NCI-H146 treated with DMSO at 0.1 percent for 48 hours (cell line): ENCODE measurements at regions not wholly inside any gene's neighbourhood (a gene's known extent, or its start where the extent isn't known, plus 50 kb on each side); places are given as distances from the start of the nearest gene placed in this dataset.
"Not testable (repeated sequence)": the region's sequence is repeated elsewhere in the genome, so short reads cannot be mapped to it uniquely, and the experiment has no call there.

ENCODE experiments used
- DNase-seq: peaks from one replicate; lab custom pipeline; 2025; ENCODE audit not compliant: unreplicated experiment; lab: John Stamatoyannopoulos, UW

DNA sequence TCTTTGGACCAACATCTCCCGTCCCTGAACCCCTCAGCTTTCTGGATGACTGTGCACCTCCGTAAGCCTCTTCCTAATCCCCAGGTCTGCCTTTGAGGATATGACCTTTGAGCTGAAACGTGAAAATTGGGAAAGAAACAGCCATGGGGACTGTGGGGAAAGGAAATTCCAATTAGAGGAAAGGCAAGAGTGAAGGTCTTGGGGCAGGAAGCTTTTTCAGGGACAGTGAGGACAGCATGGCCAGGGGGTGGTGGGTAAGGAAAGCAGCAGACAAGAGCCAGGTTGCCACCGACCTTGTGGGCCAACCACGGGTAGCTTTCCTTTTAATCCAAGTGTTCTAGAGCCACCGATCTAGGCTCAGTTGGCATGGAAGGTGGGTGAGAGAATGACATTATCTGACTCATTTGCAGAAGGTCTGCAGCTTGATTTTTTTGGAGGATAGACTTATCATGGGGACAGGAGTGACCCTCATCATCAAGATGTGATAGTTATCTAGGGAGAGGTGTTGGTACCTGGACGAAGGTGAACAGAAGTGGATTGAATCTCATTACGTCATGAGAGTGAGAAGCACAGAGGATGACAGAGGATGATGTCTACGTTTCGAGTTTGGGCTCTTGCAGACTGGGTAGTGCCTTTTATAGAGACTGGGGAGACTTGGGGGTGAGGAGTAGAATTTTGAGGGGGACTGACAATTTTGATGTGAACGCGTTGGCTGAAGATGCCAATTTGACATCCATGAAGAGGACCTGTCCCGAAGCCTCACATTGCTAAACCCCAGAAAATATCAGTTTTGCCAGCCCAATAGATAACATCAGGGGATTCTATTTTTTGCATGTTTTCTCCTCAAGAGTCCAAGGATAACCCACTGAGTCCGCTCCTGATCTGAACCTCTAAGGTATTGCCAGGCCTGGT lies 136.7 kb upstream of the PEG3 start:
- no peak for DNase-seq

DNA sequence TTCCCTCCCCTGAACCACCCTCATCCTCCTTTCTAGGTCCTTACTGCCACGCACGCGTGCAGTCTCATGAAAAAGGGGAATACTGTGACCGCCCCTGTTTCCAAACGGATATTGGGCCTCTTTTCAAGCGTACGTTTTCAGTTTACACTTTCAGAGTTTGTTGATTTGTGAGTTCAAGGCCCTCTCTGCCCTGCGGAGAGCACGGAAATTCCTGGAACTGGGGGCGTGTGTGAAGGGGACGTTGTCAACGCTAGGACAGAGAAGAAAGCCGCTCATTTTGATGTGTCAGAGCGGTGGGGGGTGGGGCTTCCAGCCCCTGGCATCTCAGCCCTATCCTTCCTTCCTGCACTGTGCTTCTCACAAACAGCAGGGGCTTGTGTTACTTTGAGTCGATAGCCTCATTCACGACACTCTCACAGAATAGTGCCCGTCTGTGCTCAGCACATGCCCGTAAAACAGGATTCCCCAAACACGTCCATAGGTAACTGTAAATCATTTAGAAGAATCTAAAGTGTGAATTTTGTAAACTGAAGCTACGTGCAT lies 137.6 kb upstream of the PEG3 start:
- DNase-seq = no peak

DNA sequence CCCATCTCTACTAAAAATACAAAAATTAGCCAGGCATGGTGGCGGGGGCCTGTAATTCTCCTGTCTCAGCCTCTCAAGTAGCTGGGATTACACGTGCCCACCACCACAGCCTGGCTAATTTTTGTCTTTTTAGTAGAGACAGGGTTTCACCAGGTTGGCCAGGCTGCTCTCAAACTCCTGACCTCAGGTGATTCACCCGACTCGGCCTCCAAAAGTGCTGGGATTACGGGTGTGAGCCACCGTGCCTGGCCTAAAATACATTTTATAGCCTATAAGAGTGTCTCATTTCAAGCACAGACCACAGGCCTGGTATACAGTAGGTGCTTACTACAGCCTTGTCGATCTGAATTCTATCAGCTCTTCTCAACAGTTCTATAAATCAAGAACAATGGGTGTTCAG lies 139.5 kb upstream of the USP29 start:
- DNase-seq = not testable (repeated sequence)

DNA sequence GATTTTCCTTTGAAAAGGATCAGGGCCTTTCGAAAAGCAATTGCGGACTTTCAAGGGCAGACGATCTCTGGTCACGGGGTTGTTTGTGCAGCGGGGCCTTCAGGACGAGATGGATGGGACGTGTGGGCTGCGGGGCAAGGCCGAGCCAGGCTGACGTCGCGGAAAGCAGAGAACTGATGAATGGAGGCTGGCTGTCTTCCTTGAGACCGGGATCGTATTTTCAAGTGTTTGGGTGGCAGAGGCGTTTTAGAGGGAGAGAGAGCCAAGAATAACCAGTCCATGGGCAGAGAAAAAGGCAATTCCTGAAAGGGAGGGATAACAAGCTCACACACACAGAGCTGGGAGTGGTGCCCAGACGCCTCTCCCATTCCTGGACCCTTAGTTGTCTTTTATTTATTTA lies 138.9 kb upstream of the USP29 start:
- DNase-seq = no peak

DNA sequence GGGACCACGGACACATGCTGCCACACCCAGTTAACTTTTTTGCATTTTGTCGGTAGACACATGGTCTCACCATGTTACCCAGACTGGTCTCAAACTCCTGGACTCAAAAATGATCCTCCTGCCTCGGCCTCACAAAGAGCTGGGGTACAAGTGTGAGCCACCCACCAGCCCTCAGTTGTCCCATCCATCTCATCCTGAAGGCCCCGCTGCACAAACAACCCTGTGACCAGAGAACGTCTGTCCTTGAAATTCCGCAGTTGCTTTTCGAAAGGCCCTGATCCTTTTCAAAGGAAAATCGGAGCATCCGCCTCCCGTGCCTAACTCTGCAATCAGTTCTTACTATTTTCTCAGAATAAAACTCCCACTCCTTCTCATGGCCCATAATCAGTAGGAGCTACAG lies 138.3 kb upstream of the USP29 start:
- DNase-seq = not testable (repeated sequence)

DNA sequence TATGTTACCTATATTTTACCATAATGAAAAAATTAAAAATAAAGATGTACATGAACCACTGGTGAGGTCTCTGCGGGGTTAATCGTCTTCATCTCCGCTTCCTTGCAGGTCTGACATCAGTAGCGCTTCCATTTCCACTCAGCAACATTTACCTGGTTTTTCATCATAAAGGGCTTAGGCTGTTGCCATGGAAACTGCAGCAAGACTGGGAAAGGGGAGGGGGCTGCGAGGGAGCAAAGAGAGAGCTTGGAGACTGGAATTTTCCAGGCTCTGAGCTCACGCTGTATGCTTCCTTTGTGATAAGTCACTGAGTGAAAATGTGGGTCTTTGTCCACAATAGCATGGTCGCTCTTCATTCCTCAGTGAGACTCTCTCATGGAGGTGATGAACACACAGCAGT lies 136.6 kb upstream of the USP29 start:
- DNase-seq = no peak

DNA sequence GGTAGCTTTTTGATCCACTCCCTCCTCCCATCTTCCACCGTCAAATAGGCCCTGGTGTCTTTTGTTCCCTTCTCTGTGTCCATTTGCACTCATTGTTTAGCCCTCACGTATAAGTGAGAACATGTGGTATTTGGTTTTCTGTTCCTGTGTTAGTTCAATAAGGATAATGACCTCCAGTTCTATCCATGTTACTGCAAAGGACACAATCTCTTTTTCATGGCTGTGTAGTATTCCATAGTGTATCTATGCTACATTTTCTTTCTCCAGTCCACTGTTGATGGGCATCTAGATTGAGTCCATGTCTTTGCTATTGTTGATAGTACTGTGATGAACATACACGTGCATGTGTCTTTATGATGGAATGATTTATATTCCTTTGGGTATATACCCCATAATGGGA lies 136.0 kb upstream of the USP29 start:
- no peak for DNase-seq

DNA sequence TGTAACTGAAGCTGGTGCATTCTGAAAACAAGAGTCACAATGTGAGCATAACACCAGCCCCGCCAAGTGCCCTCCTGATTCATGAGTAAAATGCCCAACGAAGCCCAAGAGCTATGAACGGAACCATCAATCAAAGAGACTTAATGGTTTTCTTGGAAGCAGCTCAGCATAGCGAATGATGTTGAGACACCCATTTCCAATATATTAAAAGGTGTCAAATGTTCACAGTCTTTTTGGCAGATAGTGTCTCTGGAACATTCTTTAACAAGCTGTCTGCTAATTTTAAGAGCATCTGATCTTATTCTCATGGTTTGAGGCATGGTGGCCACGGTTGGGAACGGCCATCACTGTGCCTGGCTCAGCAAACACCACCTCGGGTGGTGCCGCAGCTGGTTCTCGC lies 133.4 kb upstream of the USP29 start:
- no peak for DNase-seq

DNA sequence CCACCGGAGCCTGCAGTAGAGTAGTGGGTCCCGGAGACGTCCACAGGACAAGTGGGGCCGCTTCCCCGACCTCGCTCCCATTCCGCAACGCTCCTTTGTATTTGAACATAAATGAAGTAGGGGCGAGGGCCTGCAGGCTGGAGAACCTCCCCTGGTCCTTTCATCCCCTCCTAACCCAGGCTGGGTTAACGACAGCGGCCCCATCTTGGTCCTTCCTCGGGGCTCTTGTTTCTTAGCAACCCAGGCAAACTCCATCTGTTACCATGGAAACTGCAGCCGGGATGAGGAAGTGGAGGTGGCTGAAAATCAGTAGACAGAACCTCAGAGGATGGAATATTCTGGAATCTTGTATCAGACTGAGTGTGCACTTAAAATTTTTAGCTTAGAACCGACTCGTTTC lies 132.6 kb upstream of the USP29 start:
- DNase-seq = no peak

DNA sequence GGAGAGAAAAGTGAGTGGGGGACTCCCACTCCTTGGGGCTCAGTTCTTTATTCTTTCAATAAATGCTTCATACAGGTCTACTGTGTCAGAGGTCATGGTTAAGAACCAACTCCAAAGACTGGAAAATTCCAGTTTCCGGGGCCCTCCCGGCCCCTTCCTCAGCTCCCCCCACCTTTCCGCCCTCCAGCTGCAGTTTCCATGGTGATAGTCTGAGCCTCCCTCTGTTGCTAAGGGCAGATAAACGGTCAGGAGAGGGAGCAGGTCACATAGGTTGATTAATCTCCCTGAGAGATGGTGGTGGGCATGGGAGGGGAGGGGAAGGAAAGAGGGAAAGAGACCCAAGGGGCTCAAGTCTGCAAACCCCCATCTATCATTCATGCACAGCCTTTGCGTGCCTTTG lies 131.5 kb upstream of the USP29 start:
- DNase-seq = no peak

DNA sequence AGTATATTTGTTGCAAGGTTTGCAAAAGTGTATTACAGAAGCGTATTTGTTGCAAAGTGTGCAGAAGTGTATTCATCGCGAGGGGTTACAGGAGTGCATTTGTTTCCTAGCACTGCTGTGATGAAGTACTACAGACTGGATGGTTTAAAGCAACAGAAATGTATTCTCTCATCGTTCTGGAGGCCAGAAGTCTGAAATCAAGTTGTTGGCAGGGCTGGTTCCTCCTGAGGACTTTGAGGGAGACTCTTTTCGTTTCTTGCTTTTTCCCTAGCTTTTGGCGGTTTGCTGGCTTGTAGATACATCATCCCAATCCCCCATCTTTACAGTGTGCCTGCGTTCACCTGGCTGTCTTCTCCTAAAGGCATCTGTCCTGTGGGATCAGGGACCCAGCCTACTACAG lies 127.9 kb upstream of the USP29 start:
- DNase-seq = no peak

DNA sequence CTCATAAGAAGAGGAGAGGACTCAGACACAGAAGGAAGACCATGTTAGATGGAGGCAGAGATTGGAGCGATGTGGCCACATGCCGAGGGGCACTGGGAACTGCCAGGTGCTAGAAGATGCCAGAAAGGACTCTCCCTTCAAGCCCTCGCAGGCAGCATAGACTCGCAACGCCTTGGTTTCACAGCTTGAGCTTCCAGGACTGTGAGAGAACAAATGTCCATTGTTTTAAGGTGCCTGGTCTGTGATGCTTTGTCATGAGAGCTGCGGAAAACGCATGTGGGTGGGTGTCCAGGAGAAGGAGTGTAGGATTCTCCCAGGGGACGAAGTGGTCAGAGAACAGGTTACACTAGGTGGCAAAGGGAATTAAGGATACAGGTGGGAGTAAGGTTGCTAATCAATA lies 125.9 kb upstream of the USP29 start:
- DNase-seq = no peak

DNA sequence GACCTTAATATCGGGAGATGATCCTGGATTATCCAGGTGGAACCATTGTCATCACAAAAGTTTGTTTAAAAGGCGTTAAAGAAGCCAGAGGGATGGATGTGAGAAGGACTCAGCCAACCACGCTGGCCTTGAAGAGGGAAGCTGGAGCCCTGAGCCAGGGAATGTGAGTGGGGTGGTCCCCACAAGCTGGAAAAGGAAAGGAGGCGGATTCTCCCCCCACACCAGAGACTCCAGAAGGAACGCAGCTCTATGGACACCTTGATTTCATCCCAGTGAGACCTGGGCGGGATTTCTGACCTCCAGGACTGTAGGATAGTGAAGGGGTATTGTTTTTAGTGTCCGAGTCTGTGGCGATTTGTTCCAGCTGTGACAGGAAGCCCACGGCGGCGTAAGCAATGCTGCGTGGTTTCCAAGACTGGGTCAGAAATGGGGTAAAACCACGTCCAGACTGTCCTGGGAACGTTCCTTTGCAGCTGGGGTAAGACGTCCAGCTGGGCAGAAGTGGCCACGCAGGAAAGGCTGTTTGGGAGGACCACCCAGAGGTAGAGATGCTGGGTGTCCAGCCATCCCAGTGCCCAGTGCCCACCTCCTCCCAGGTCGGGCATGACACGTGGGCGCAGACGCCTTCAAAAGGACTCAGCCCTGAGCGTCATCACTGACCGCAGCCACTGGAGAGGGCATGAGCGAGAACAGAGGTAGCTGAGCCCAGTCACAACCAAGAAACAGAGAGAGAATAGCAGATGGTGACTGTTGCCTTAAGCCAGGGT lies 125.4 kb upstream of the USP29 start:
- DNase-seq = no peak

DNA sequence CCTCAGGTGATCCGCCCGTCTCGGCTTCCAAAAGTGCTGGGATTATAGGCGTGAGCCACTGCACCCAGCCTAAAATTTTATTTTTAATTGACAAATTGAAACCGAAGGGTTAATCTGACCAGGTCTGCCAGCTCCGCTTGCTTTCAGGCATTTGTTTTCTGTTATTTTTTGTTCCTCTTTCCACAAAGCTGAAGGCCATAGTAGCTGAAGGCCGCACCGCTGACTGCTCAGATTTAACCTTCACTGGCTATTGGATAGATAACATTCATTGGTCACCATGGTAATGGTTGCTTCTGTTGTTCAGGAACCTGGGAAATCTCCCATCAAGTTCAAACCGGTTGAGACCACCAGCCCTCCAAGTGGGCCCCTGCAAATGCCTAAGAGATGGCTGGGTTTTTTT lies 124.5 kb upstream of the USP29 start:
- DNase-seq = no peak

DNA sequence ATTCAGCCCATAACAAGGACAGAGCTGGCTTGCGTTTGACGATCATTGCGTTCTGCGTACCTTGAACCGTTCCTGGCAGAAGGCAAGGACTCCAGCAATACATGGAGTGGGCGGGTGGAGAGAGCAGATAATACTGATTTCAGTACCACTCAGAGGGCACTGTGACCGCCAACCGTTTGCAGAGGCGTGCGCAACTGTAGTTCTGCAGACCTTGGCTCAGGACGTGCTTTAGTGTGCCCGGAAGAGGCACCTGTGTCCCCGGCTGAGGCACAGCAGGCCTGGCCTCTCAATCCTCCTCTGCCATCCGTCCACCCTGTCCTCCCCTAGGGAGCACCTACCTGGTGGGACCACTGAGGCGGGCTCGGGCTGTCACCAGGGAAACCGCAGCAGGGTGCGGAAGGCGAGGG lies 117.6 kb upstream of the USP29 start:
- no peak for DNase-seq

DNA sequence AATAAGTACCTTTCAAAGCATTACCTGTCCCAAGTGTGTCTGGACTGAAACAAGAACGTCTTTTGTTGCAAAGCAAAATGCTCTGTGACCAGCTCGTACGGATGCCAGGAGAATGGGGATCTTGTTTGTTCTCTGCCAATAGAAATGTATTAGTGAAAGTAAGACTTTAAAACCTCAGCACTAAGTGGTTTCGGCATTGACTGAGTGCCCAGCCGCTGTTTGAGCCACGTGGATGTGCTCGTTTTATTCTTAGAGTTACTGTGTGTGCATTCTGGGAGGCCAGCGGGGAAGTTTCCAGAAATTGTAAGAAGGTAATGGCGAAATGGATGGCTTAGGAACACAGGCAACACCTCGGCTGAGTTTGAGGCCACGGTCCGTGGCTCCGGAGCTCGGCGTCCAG lies 117.1 kb upstream of the USP29 start:
- no peak for DNase-seq

DNA sequence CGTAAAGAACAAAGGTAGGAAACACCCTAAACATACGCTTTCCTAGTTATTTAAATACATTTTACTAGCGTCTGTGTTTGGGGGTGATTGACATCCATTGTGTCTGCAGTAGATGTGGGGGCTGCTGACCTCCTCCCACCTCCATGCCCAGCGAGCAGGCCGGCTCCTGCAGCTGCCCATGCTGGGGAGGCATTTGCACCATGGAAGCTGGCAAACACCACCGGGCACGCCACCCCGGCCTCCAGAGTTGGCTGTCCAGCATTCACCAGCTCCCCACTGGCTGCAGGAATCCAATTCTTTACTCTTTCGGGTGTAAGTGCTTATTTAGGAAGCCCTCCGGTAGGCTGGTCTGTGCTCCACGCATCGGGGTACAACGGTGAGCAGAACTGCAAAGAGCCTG lies 115.4 kb upstream of the USP29 start:
- DNase-seq = no peak

DNA sequence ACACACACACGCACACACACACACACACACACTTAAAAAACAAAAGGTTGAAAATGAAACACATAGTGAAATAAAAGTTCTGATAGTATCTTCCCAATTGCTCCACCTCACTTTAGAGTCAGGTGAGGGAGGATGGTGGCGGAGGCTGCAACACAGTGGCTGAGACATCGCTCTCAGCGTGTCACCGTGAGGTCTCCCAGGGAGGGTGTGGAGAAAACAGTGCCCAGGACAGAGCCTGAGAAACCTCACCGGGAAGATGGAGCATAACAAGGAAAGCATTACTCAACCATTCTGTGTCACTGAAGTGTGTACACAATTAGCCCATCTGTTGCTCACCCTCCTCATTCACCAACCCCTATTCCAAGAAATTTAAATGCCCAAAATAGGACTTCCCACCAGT lies 111.4 kb upstream of the USP29 start:
- DNase-seq = no peak

DNA sequence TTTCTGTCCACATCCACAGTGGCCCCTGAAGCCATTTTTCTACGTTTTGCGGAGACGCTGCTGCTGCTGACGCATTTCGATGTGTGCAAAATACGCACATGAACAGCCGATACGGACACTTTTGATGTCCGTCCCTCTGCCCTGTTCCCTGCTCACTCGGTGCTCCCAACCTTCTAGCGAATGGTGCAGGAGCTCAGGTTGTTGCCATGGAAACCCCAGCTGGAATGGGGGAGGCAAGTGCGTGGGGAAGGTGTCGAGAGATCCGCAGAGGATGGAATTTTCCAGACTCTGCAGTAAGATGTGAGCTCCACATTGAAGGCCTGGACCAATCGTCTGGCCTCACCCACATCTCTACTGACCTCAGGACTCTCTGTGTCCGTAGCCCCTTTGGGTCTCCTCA lies 109.2 kb upstream of the USP29 start:
- no peak for DNase-seq

DNA sequence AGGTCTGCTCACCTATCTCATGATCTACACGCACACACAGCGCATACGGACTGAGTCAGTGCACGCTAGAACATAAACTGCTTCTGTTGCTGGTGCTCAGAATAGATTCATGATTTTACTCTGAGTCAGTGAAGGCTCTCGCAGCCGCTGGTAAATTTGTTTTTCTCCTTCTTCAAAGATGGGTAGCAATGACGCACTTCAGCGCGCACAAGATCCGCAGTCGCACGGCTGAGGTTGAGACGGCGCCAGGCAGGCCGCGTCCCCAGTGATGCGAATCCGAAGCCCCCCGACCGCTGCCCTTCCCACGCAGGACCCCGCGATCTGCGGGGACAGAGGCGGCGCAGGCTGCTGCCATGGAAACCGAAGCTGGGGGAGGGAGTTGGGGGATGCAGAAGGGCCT lies 103.7 kb upstream of the USP29 start:
- DNase-seq = no peak

DNA sequence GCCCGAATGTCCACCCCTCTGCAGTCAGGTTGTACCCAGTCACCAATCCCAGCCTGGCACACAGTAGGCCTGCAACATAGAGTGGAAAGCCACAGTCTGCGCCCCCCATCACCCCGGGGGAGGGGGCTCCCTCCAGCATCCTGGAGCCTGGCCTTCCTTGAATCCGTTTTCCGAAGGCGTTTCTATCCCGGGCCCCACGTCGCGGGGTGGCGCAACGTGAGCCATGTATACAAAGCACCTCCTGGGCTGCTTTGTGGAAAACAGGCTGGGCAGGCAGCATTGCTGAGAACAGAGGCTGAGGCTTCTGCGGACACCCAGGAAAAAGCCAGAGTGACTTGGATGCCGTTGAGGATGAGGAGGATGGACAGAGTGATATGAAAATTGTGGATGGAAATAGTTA lies 103.3 kb upstream of the USP29 start:
- DNase-seq = no peak

DNA sequence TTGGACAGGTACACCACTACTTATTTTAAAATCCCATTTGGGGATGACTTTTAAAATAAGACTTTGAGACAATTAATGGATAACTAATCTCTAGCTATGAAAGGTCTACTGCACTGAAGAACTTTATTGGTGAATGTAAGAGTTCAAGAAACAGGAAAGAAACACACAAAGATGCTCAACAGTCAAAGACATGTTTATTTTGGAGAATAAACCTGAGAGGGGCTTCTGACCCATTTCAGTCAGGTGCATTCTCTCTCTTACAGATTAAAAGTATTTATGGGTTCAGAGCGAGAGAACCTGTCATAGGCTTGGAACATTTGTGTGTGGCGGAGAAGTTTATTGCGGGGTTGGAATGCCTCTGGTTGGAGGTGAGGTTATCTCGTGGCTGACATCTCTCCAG lies 94.3 kb upstream of the USP29 start:
- no peak for DNase-seq
